AG04449 (cell line): ENCODE measurements at regions not wholly inside any gene's neighbourhood (a gene's known extent, or its start where the extent isn't known, plus 50 kb on each side); places are given as distances from the start of the nearest gene placed in this dataset.
"Not testable (repeated sequence)": the region's sequence is repeated elsewhere in the genome, so short reads cannot be mapped to it uniquely, and the experiment has no call there.

Source experiments
- CTCF ChIA-PET: fragments of 350-600 bp; formaldehyde crosslinking; extraction: SDS; loops from one replicate; lab custom pipeline; 2021; ENCODE audit warnings: antibody characterized with exemption; lab: Yijun Ruan, JAX
- POLR2A ChIA-PET: fragments of 400-600, 350-600 bp; formaldehyde crosslinking; extraction: SDS; loops from one replicate; lab custom pipeline; 2020; ENCODE audit warnings: antibody characterized with exemption, inconsistent platforms; lab: Yijun Ruan, JAX
- DNase-seq: peaks from one replicate; pipeline ENCODE4 v3.0.0-alpha.2; 2010; ENCODE audit warnings: low read depth, low spot score
- H3K4me3 ChIP-seq: 2 replicates; pipeline ENCODE4 v1.5.1; 2011; ENCODE audit warnings: low read depth, mild to moderate bottlenecking, control low read depth, low read length
- TF ChIP-seq, protein P1 (sequence below): IDR thresholded peaks from one replicate; pipeline ENCODE4 v1.5.1; 2011; ENCODE audit warnings: mild to moderate bottlenecking, moderate library complexity, low read length, control low read depth, inconsistent platforms; ENCODE audit not compliant: insufficient read depth; ENCODE audit errors: missing control alignments

DNA sequence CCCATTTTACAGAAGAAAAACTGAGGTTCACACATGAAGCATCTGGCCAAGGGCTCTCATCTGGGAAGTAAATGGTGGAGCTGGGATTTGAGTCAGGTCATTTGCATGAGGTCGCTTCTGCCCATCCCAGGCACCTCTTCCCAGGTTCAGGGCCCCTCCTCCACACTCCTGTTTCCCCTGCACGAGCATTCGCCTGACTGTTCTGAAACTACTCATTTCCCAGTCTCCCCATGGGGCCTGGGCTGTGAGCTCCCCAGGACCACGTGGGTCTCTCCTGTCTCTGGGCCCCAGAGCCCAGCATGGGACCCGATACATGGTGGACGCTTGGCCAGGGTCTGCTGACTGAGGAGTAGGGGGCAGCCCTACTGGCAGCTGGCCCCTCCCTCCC lies 360.8 kb downstream of the MATN1 start:
- no peak for DNase-seq
- H3K4me3 ChIP-seq: no peak overlapping the region
- ChIA-PET POLR2A (no interaction called here), CTCF (interaction anchor here (1.6 kb wide), 1 partner anchor 18 kb away, joined by 9 read pairs; no protein-coding TSS in a partner anchor)
- TF ChIP-seq, protein P1, sequence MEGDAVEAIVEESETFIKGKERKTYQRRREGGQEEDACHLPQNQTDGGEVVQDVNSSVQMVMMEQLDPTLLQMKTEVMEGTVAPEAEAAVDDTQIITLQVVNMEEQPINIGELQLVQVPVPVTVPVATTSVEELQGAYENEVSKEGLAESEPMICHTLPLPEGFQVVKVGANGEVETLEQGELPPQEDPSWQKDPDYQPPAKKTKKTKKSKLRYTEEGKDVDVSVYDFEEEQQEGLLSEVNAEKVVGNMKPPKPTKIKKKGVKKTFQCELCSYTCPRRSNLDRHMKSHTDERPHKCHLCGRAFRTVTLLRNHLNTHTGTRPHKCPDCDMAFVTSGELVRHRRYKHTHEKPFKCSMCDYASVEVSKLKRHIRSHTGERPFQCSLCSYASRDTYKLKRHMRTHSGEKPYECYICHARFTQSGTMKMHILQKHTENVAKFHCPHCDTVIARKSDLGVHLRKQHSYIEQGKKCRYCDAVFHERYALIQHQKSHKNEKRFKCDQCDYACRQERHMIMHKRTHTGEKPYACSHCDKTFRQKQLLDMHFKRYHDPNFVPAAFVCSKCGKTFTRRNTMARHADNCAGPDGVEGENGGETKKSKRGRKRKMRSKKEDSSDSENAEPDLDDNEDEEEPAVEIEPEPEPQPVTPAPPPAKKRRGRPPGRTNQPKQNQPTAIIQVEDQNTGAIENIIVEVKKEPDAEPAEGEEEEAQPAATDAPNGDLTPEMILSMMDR: no peak

DNA sequence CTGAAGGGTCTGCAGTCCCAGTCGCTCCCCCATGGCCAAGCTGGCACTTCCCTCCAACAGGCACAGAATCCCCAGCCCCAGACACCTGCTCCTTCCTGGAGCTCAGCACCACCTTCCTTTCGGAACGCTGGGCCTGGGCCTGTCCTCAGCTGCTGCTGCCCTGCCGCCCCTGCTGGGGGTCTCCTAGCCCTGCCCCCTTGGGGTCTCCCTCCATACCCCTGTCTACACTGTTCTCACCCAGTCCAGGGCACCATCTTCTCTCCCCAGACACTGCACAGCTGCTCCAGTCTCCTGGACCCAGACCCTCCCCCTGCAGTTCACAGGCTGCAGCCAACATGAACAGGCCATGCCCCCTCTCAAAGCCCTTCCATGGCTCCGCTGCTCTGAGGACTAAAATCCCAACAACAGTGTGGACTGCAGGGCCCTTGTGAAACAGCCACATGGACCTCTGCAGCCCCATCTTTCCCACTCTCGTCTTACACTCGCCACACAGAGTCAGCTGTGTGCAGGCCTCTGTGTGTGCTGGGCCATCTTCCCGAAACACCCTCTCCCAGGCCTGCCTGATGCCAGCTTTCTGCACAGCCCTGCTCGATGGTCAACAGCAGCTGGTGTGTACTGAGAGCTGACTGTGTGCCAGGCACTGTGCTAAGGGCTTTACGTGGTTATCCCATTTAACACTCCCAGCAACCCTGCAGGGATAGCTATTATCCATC lies 361.3 kb downstream of the MATN1 start:
- DNase-seq, POLR2A ChIA-PET, H3K4me3 ChIP-seq: not testable (repeated sequence)
- CTCF ChIA-PET: interaction anchor here (1.6 to 2.3 kb wide), 2 partner anchors 18 kb away, joined by 9 to 14 read pairs; no protein-coding TSS in a partner anchor

DNA sequence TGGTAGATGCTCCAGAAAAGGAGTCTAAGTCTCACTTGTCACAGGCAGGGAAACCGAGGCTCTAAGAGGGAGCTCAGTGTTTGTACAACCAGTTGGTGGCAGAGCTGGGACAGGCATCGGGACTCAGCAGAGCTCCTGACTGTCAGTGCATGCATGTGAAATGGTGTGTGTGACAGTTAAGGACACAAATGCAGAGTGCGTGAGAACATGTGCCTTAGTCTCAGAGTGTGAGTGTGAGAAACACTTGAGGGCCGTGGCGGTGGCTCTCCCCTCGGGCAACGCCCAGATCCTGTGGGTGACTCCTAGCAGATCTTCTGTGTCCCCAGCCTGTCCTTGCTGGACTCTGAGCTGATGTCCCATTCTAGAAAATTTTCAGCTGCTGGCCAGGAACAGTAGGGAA lies 362.6 kb downstream of the MATN1 start:
- DNase-seq: no peak
- H3K4me3 ChIP-seq: no peak overlapping the region
- TF ChIP-seq, protein P1: no peak
- CTCF ChIA-PET: interaction anchor here (2.3 kb wide), 1 partner anchor 20 kb away, joined by 14 read pairs; no protein-coding TSS in a partner anchor
- POLR2A ChIA-PET: no interaction called here

DNA sequence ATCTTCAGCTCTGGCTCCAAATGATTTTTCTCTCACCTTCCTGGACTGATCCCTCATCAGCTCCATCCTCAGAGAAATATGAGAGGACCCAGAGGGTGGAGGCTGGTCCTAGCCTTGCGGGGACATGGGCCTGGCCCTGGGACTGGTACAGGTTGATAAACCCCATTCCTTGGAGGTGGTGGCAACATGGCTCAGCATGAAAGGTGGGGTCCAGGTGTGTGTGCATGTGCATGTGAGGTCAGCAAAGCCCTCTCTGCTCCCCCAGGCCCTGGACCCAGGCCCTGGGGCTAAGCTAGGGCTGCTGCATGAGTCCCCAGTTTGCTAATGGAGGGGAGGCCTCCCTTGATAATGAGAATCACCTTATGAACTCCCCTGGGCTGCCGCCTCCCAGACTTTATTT lies 363.1 kb downstream of the MATN1 start:
- TF ChIP-seq, protein P1: no peak
- ChIA-PET POLR2A (no interaction called here), CTCF (interaction anchor here (2.3 kb wide), 1 partner anchor 20 kb away, joined by 14 read pairs; no protein-coding TSS in a partner anchor)
- H3K4me3 ChIP-seq: no peak overlapping the region
- DNase-seq: no peak

DNA sequence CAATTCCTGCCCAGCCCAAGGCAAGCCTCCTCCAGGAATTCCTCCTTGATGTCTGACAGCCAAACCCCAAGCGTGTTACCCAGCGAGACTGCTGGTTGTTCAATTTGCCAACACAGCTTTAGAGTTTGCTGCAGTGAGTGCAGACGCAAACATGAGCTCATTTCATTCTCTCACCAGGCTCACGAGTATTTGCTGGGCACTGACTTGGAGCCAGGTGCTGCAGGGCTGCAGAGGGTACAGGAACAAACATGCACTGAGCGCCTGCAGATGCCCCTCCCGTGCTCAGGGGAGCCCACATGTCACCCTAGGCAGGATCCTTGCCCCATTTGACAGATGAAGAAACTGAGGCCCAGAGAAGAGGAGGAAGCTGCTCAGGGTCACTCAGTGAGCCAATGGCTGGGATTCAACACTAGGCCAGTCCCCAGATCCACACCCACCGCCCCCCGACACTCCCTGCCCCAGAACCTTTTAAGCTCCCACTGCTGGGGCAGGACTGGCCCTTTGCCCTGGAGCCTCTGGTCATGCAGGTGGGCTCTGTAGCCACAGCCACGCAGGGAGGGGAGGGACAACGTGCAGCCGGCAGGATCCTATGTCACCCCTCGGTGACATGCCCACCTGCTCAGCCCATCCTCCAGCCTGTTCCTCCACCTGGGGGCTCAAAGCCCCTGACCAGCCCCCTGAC lies 363.7 kb downstream of the MATN1 start:
- TF ChIP-seq, protein P1: no peak
- no peak for DNase-seq
- no peak overlapping the region for H3K4me3 ChIP-seq
- CTCF ChIA-PET: interaction anchor here (2.3 kb wide), 1 partner anchor 21 kb away, joined by 14 read pairs; no protein-coding TSS in a partner anchor
- POLR2A ChIA-PET: no interaction called here

DNA sequence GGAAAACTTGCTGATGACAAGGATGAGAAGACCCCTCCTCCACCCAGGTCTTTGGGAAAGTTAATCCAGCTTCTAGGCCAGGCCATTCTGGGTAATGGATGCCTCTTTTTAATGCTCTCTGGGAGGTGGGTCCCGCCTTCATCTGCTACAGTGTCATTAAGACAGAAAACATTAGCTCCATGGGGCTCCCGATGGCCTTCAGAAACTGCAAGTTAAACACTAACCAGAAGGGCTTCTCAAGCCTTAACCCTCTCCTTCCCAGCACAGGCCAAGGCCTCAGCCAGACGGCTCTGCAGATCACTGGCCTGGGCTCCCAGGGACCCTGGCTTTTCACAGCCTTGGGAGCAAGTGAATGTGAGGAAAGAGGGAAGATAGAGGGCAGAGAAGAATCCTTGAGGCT lies 364.9 kb downstream of the MATN1 start:
- H3K4me3 ChIP-seq: no peak overlapping the region
- no peak for DNase-seq
- POLR2A ChIA-PET: no interaction called here
- TF ChIP-seq, protein P1: no peak
- CTCF ChIA-PET: interaction anchor here (0.8 to 1.0 kb wide), 2 partner anchors 22 to 349 kb away, joined by 3 to 4 read pairs; no protein-coding TSS in a partner anchor
